ENCODE measurements at regions not wholly inside any gene's neighbourhood (a gene's known extent, or its start where the extent isn't known, plus 50 kb on each side); places are given as distances from the start of the nearest gene placed in this dataset.
A peak's percentile ranks its signal among the peaks of the same experiment; 100 is the strongest.
"Not testable (repeated sequence)": the region's sequence is repeated elsewhere in the genome, so short reads cannot be mapped to it uniquely, and the experiment has no call there.

- no peak for DNase-seq
Observed at GRCh38 chr12:42030588-42030987, 114.1 kb downstream of the GXYLT1 start.

GRCh38 chr12:42027546-42027945 lies 117.1 kb downstream of the GXYLT1 start:
- no peak for DNase-seq

- DNase-seq: no peak
Observed at GRCh38 chr12:42024495-42024830, 120.2 kb downstream of the GXYLT1 start.

- peak; percentile 38 to 61 for DNase-seq
Observed at GRCh38 chr12:42023733-42024494, 120.8 kb downstream of the GXYLT1 start.

GRCh38 chr12:42021937-42022336 lies 122.7 kb downstream of the GXYLT1 start:
- DNase-seq: not testable (repeated sequence)

GRCh38 chr12:42021469-42021868 lies 123.2 kb downstream of the GXYLT1 start:
- no peak for DNase-seq

- no peak for DNase-seq
Observed at GRCh38 chr12:42020226-42020625, 124.4 kb downstream of the GXYLT1 start.

GRCh38 chr12:42019746-42020145 lies 124.9 kb downstream of the GXYLT1 start:
- DNase-seq: no peak

- no peak for DNase-seq
Observed at GRCh38 chr12:42017051-42017450, 127.6 kb downstream of the GXYLT1 start.

GRCh38 chr12:42015051-42015461 lies 129.6 kb downstream of the GXYLT1 start:
- DNase-seq: no peak

GRCh38 chr12:42012501-42012900 lies 132.2 kb downstream of the GXYLT1 start:
- DNase-seq: not testable (repeated sequence)

- no peak for DNase-seq
Observed at GRCh38 chr12:42010715-42011114, 134.0 kb downstream of the GXYLT1 start.

GRCh38 chr12:42010257-42010656 lies 134.4 kb downstream of the GXYLT1 start:
- no peak for DNase-seq

- no peak for DNase-seq
Observed at GRCh38 chr12:42008996-42009395, 135.7 kb downstream of the GXYLT1 start.

- DNase-seq: no peak
Observed at GRCh38 chr12:42003031-42003430, 141.6 kb downstream of the GXYLT1 start.

- no peak for DNase-seq
Observed at GRCh38 chr12:42002563-42002962, 142.1 kb downstream of the GXYLT1 start.

- DNase-seq: no peak
Observed at GRCh38 chr12:41998436-41998835, 146.2 kb downstream of the GXYLT1 start.

GRCh38 chr12:41993283-41993682 lies 151.4 kb downstream of the GXYLT1 start:
- DNase-seq: no peak

GRCh38 chr12:41992692-41993215 lies 151.9 kb downstream of the GXYLT1 start:
- no peak for DNase-seq

- no peak for DNase-seq
Observed at GRCh38 chr12:41992022-41992421, 152.7 kb downstream of the GXYLT1 start.

GRCh38 chr12:41988715-41989114 lies 156.0 kb downstream of the GXYLT1 start:
- DNase-seq: no peak

- DNase-seq: not testable (repeated sequence)
Observed at GRCh38 chr12:41986513-41986912, 158.2 kb downstream of the GXYLT1 start.

- DNase-seq: no peak
Observed at GRCh38 chr12:41983856-41984255, 160.8 kb downstream of the GXYLT1 start.

- no peak for DNase-seq
Observed at GRCh38 chr12:41983394-41983793, 161.3 kb downstream of the GXYLT1 start.

GRCh38 chr12:41981758-41982157 lies 162.9 kb downstream of the GXYLT1 start:
- no peak for DNase-seq

Measured in activated CD4-positive, alpha-beta T cell treated with anti-CD3 and anti-CD28 coated beads for 4 hours (primary cell).